GM18508 (cell line): ENCODE measurements at regions not wholly inside any gene's neighbourhood (a gene's known extent, or its start where the extent isn't known, plus 50 kb on each side); places are given as distances from the start of the nearest gene placed in this dataset.

Experiments
- ATAC-seq: cut with Tn5 transposase; IDR thresholded peaks from one replicate; pipeline ENCODE4 v1.9.1; 2021; ENCODE audit warnings: moderate number of reproducible peaks; ENCODE audit not compliant: insufficient read depth, unreplicated experiment

DNA sequence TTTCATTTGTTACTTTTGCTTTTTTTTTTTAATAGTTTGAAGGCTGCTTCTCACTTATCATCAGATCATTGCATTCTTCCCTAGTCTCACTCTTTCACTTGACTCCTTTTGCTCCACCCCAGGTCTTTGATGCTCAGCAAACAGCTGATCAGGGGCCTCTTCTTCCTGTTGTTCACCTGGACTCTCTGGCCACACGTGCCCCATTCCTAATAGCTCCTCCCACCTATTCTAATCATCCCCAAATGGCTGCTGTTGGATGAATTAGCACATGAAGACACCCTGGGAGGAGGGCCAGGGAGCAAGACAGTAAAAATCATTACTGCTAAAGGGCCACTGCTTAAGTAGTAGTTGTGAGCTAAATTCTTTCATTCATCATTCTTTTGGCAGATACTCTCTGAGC lies 119.5 kb downstream of the MAB21L3 start:
- no peak for ATAC-seq

DNA sequence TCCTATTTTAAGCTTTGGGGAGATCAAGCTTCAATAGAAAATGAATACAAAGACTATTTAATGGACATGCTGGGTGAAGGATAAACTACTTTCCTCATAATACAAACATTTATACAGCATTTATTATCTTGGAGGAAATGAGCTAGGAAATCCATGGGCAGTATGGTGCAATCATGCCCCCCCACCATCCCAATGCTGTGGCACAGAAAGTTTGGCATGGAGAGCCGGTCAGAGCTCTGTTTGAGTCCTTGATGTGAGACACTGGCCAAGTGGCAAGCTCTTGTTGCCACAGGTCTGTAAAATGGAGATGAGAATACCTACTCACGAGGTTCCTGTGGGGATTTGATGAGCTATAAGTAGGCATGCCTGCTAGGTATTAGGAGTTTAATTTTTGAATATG lies 120.6 kb downstream of the MAB21L3 start:
- ATAC-seq: no peak

DNA sequence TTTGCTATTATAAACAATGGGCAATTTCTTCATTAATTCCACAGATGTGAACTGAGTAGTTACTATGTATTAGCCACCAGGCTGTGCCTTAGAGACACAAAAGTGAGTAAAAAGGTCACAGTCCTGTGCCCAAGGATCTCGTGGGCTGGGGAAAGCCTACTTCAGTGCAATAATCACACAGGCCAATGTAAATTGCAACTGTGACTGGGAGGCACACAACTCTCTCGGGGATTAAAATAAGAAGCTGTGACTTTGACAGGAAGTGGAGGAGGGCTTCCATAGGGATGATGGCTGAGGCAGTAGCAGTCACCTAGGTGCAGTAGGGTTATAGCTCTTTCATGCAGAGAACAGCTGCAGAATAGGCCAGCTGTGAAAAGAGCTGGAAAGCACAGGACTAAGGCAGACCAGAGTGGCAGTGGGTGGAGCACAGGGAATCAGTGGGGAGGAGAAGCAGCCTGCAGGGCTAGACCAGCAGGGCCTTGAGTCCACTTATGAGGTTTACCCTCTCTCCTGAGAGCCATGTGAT lies 121.9 kb downstream of the MAB21L3 start:
- ATAC-seq: no peak

DNA sequence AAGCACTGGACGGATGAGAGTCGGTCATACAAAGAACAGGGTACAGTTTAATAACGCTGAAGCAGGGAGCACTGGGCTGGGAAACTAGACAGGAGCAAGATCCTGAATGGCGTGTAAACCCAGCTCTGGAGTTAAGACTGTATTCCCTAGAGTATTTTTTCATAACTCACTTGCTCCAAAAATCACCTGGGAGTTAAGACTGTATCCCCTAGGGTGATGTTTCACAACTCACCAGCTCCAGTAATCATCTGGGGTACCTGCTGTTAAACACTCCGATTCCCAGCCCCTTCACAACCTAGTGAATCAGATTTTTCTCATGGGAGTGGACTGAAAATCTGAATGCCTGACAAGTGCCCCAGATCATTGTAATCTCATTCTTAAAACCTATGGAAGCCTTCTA lies 123.2 kb downstream of the MAB21L3 start:
- no peak for ATAC-seq

DNA sequence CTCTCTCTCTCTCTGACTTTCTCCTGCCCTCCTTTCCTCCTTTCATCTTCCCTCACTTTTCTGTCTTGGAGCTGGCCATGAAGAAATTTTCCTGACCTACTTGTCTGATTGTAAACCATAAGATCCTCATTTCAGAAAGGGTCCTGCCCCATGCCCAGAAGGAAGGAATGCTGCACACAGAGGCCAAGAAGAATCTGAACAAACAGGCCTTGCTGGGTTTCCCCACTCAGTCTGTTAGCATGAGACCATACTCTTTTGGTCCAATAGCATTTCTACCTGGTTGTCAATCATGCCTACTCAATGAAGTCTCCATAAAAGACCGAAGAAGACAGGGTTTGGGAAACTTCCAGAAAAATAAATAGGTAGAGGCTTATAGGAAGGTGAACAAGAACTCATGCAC lies 128.7 kb downstream of the MAB21L3 start:
- no peak for ATAC-seq

DNA sequence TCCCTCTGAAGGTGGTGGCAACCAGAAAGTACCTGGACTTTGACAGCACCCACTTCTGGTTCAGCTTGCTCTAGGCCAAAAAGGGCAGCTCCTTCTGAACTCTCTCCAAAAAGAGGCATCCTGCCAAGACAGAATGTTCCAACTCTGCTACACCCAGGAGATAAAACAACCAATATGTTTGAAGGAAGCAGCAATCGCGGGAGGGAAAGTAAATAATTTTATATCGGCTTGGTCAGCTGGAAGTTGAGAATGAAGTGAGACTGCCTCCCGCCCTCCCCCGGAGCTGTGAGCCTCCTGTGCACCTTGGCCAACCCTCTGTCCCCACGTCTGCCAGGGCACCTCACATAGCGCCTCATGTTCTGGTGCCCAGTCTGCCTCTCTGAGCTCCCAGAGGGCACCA lies 130.3 kb upstream of the ATP1A1 start:
- ATAC-seq: no peak

DNA sequence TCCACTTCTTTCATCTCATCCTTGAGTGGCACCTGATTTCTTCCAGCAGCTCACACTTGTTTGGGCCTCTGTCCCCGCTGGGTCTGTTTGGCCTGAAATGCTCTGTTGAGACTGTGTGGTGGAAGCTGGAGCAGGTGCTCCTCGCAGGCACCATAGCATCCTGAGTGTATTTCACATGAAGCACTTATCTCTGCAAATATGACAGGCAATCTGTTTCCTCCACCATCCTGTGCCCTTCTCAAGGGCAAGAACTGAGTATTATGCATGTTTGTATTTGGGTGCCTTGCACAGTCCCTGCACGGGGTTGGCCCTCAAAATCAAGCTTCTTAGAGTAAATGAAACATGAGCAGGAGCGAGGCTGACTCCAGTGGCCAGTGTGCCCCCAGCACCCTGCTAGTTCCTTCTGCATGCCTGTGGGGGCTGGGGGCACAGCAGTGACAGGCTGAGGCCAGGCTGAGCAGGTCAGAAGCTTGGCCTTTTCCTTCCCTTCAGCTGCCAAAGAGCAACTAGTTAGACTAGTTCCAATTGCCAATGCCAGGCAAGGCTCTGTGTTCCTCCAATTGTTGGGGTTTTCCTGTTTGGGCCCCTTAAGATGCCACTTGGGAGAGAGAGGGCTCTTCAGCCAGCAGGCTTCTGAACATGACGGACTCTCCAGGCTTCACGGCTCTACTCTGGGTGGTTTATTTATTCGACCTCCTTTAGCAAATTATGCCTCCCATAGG lies 129.6 kb upstream of the ATP1A1 start:
- ATAC-seq: no peak

DNA sequence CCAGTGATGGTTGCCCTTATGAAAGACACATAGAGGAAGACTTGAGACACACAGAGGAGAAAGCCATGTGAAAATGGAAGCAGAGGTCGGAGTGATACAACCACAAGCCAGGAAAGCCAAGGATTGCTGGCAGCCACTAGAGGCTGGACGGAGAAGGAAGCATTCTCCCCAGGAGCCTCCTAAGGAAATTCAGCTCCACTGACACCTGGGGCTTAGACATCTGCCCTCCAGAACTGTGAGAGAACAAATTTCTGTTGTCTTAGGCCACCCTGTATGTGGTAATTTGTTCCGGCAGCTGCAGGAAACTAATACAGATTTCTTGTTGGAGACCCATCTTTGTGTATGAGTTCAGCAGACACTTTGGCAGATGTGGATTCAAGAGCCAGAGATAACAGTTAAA lies 126.9 kb upstream of the ATP1A1 start:
- ATAC-seq: no peak

DNA sequence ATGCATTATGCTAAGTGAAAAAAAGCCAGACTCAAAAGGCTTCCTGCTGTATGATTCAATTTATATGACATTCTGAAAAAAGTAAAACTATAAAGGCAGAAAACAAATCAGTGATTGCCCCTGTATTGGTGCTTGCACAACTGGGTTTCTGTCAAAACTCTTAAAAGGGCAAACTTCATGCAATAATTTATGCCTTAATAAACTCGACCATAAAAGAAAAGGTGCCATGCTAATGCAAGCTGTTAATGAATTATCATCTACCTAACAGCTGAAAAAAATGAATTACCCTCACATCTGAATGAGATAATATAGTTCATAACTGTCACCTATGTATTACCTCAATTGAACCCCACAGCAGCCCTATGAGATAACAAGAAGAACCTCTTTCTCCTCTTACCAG lies 120.8 kb upstream of the ATP1A1 start:
- no peak for ATAC-seq

DNA sequence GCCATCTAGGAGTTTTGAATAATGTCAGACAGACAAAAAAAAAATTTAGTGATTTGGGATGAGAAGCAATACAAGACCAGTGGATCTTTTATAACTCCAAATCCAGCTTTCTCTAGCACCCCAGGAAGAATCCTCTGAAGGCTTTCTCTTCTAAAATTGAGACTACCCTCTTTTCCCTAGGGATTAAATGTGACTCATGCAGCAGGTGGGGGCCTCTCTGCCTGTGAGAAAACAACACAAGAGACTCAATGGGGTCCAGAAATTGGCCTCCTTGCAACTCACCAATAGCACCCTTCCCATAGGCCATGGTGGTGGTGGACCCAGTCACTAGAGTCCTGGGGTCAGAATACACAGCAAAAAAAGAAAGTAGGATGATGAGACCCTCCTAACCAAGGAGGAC lies 120.3 kb upstream of the ATP1A1 start:
- no peak for ATAC-seq

DNA sequence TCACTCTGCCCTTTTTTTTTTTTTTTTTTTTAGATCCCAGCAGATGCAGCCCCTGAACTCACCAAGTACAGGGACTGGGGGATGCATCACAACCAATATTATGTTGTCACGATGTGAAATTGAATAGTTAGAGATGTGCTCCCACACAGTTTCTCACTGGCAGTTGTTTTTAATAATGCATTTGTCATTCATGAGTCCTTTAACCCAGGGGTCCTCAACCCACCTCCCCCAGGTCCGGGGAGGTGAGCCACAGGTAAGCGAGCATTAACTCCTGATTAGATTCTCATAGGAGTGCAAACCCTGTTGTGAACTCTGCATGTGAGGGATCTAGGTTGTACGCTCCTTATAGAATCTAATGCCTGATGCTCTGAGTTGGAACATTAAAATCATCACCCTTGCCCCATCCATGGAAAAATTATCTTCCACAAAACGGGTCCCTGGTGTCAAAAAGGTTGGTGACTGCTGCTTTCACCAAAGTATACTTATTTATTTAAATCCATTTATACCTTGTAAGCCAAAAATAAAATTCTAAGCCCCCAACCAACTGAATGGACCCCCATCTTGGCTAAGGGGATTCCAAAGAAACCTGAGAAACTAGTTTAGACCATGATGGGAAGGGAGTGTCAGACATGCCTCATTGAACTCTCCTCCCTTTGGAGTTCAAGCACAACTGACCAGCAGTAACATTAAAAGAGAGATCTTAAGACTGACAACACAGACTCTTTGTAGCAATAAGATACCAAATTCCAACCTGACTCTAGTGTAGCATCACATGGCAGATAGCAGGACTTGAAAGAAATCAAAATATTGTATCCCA lies 119.3 kb upstream of the ATP1A1 start:
- no peak for ATAC-seq

DNA sequence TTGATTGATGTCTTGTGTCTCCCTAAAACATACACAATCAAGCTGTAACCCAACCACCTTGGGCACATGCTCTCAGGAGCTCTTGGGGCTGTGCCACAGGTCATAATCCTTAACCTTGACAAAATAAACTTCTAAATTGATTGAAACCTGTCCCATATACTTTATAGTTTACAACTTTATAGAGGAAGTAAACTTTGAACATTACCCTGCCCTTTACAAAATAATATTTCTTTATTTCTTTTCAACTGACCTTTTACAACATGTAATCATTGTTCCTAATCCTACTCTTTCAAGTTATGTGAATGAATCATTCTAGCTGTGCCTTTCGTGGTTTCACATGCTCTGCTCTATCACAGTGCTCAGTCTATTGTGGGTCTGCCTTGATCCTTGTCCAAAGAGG lies 118.3 kb upstream of the ATP1A1 start:
- no peak for ATAC-seq

DNA sequence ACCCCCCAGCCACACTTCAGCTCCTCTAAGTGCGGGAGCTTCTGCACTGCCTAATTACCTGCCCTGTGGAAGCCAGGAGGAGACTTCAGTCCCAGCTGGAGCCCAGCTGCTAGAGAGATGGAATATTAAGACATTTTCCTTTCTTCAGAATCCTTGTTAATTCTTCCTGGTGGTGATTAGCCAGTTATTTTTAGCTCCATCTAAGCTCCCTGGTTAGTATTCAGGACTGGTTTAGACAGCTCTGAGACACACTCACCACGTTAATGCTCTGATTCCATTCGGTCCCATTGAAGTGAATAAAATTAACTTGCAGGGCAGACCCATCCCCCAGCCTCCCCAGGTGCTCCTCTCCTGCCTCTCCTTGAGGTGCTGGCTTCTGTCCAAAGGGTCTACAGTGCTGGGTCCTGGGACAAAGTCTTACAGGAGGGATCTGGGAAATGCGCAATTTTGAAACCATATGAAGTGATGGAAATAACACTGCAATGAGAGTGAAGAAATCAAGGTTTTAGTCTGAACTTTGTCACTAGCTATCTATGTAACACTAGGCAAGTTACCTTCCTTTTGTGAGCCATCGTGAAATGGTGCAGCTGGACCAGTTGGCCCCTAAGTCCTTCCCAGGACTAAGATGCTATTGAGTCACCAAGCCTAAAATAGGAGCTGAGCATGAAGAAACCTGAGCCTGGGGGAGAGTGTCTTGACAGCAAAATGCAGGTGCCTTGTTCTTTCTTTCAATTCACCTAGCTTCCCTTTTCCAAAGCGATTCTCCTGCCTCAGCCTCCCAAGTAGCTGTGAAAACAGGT lies 117.4 kb upstream of the ATP1A1 start:
- no peak for ATAC-seq

DNA sequence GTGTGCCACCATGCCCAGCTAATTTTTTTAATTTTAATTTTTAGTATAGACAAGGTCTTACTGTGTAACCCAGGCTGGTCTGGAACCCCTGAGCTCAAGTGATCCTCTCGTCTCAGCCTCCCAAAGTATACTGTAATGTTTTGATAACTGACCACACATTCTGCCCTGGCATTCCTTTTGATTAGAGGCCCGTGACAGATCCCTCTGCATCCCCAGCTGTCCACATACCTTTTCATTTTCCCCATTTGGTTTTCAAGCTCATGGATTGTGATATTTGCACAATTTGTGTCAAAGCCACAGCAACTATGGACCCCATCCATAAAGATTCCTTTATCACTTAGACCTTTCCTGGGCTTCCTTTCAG lies 116.8 kb upstream of the ATP1A1 start:
- no peak for ATAC-seq

DNA sequence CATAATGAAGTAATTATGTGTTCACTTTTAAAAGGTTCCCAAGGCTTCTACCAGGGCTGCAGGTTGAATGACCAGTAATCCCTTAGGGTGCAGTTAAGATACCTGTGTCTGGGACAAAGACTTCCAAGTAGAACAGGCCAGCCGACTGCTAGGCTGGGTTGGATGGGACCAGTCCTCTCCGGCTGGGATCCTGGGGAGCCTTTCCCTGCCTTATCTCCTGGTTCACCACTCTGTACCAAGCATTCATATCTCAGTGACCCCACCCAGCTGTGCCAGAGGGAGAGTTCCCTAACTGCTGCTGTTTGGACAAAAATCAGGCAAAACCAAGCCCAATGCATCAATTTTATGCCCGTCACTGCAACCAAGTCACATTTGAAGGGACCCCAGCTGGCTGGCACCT lies 116.2 kb upstream of the ATP1A1 start:
- no peak for ATAC-seq

DNA sequence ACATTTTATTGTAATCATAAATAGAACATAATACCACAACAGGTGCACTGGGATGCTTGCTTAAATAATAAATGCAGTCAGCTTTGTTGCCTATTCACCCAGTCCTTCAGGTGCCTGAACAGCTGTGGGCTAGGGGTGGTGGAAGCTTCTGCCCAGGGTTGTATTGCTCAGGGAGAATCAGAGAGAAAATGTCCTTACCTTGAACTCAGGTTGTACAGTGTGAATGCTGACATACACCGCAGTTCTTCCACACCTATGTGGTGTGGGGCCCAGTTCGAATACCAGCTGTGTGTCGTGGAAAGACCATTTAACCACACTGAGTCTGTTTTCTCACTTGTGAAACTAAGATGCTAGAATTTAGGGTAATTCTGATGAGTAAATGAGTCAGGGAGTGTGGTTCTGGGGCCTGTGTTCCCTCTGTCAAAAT lies 115.7 kb upstream of the ATP1A1 start:
- peak; percentile 78 for ATAC-seq

DNA sequence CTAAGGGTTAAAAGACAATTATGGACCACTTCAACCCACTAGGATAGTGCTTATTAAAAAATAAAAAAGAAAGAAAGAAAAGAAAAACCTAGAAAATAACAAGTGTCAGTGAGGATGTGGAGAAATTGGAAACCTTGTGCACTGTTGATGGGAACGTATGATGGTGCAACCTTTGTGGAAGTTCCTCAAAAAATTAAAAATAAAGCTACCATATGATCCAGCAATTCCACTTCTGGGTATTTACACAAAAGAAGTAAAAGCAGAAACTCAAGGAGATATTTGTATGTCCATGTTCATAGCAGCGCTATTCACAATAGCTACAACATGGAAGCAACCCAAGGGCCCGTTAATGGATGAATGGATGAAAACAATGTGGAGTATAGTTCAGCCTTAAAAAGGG lies 115.2 kb upstream of the ATP1A1 start:
- ATAC-seq: no peak

DNA sequence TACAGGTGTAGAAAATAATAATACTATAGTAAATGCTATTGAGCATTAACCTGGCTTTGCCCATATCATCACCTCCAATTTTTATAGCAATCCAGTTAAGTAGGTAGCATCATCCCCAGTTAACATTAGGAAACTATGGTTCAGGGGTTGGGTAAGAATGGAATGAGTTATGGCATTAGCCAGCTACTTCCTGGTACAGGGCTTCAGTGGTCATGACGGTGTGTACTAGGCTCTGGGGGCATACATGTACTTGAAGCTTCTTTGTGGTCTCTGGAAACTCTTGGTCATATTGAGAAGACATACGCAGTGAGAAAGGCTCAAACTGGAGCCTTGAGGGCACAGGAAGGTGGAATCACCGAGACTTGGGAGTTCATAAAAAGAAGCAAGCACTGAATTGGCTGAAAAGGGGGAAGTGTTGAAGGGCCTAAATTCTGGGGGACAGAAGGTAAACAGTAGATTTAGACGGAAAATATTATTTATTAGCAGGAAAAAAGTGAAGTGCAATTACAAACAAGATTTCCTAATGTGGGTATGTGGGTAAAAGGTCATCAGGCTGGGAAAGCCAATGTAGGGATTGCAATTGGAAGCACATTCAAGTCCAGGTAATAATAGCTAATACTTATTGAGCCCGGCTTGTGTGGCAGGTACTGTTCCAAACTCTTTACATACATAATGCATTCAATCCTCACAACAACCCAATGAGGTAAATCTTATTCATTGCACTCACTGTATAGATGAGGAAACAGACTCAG lies 114.2 kb upstream of the ATP1A1 start:
- ATAC-seq: no peak

DNA sequence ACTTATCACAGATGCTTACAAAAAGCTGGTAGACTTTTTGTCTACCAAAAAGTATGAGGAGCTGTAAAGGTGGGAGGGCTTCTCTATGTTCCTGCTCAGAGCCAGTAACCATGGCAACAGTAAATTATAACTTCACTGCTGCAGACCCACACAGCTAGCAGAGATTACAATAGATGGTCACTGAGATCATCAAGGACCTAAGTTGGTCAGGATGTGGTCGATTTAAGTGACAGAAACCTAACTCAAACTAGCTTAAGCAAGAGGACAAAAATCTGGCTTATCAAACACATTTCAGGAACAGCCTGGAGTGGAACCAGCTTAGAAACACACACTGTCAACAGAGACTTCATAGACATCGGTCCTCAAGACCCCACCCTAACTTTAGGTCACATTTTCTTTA lies 113.4 kb upstream of the ATP1A1 start:
- no peak for ATAC-seq

DNA sequence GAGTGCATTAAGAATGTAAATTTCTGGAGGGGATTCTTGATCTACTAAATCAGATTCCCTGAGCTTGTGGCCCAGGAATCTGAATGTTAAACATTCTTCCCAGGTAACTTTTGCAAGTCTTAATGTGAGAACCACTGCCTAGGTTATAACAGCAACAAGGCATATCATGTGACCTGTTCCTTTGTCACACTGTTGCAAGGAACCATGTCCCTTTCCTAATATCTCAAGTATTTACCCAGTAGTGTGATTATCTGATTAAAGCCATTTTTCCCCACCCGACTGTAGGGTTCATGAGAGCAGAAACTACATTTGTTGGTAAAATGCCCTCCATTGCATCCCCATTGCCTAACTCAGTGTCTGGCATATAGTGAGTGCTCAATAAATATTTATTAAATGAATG lies 112.9 kb upstream of the ATP1A1 start:
- ATAC-seq: no peak
